ENCODE measurements at regions not wholly inside any gene's neighbourhood (a gene's known extent, or its start where the extent isn't known, plus 50 kb on each side); places are given as distances from the start of the nearest gene placed in this dataset.
"Not testable (repeated sequence)": the region's sequence is repeated elsewhere in the genome, so short reads cannot be mapped to it uniquely, and the experiment has no call there.

DNA sequence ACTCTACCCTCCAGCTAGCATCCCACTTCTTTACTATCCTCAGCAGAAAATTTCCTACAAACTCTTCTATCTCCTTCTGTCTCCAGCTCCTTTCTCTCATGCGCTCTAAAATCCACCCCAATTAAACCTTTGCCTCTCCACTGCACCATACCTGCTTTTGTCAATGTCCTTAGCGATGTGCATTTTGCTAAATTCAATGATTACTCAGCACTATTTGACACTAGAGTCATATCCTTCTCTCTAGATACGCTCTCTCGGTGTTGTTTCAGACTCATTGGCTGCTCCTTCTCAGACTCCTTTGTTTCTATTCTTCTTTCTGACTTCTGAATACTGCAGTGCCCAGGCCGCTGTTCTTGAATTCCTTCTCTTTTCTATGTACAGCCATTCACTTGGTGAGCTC, 144.2 kb downstream of the HLX start:
- DNase-seq (ENCODE audit: insufficient read length, low spot score) (no peak), FAIRE-seq (no peak)

- DNase-seq (ENCODE audit: insufficient read length, low spot score) (no peak), FAIRE-seq (no peak)
These were observed 146.3 kb downstream of the HLX start for GRCh38 chr1:221025501-221025900.

GRCh38 chr1:221025956-221026355, 146.7 kb downstream of the HLX start:
- FAIRE-seq (no peak), DNase-seq (ENCODE audit: insufficient read length, low spot score) (no peak)

DNA sequence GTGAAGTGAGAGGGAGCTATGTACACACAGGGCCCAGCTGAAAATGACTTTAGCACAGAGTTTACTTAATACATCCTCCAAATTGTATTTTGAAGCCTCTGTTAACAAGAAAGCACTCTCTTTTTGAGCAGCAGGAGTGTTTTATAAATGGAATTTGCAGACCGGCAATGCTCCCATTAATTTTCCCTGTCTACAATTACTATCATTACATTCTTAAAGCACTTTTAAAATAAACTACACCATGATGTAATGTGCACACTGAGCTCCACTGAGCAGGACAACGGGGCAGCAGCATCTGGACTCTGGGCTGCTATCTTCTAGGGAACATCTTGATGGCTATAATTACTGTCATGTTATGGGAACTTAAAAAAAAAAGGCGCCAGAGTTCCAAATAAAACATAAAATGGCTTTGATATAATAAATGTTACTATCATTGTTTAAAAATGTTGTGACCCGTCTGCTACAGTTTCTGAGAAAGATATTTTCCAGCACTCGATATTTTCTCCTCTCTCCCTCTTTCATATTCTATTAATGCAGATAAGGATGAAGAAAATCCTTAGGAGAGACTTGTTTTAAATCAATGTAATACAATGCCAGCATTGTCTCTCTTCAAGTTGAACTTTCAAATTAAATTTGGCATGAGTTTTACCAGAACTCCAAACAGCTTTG, 150.9 kb downstream of the HLX start:
- FAIRE-seq (no peak), DNase-seq (ENCODE audit: insufficient read length, low spot score) (no peak)

DNA sequence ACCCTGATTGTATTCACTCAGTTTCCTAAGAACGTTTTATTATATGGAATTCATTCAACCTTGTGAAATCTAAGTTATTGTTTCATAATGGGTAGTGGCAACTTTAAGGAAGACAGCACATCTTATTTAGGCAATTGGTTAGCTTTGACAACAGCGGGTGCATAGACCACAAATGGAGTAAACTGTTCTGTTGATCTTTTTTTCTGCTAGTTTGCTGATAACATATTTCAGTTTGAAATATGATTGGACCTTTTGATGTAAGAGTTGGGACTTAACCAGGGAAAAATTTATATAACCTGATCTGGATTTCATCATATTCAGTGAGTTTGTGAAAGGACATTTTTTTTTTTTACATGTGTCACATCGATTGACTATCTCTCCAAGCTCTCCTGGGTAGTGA, 151.7 kb downstream of the HLX start:
- DNase-seq (ENCODE audit: insufficient read length, low spot score) (no peak), FAIRE-seq (no peak)

- FAIRE-seq (no peak), DNase-seq (ENCODE audit: insufficient read length, low spot score) (no peak)
These were observed 152.4 kb downstream of the HLX start for GRCh38 chr1:221031458-221032203.

- FAIRE-seq (no peak), DNase-seq (ENCODE audit: insufficient read length, low spot score) (no peak)
These were observed 153.0 kb downstream of the HLX start for GRCh38 chr1:221032204-221032585.

DNA sequence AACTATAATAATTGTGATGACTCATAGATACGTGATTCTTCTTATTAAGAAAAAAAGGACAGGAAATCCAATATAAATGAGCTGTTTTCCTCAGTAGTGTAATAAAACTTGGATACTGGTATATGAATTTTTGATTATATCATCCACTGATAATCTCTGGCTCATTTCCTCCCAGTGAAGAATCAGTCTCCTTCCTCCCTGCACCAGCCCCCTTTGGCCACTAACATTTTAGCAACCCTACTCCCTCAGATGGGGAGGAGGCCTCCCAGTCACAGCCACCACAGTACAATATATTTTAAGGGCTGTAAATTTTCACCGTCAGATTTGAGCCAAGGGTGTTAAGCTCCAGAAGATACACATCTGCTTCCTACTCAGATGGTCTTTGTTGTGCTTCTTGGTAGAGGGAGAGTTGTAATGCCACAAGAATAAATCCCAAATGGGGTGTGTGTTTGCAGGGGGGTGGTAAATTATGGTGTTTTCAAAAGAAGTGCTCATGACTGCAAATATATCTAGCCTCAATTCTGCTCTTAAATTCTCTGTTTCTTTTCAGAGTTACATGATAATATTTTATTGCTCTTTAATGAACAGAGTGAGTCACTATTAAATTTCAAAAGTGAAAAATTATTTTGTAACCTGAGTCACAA, 153.5 kb downstream of the HLX start:
- FAIRE-seq, result no peak
- DNase-seq (ENCODE audit: insufficient read length, low spot score), result peak; percentile 18

DNA sequence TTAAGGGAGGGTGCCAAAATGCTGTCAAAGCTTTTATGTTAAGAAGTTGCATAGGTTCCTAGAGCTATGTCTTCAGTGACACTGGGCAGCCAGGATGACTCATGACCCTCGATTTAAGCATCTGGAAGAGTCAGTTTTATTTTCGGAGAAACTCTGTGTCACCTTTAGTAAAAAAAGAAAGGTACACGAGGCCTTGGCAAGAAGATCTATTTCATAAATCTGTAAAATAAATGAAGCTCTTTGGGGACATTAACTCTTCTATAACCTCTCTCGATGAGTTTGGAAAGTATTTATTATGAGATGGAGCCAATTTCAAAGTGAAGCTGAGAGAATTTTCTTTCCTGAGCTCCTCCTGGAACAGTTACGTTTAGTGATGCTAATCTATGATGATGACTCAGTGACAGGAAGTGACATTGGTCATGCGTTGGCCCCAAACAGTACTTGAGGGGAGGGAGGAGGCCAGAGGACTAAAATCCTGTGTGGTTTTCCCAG, 156.5 kb downstream of the HLX start:
- peak; percentile 57 for FAIRE-seq
- DNase-seq (ENCODE audit: insufficient read length, low spot score), result peak; percentile 55

- FAIRE-seq, result no peak
- DNase-seq (ENCODE audit: insufficient read length, low spot score), result no peak
These were observed 160.4 kb downstream of the HLX start for GRCh38 chr1:221039616-221040015.

DNA sequence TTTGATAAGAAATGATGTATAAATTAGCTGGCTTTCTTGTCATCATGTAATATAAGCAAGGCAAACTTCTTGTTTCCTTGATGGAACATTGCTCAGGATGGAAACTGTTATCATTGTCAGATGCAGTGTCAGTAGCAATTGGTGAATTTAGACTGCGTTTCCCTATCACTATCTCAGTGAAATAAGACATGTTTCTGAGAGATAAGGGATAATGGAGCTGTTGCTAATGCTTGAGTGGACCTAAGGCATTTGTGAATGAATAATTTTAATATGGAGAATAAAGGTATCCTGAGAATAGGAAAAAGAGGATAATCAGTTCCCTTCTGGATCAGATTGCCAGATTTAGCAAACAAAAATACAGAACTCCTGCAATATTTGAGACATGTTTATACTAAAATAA, 160.9 kb downstream of the HLX start:
- DNase-seq (ENCODE audit: insufficient read length, low spot score) (no peak), FAIRE-seq (no peak)

GRCh38 chr1:221040691-221041285, 161.5 kb downstream of the HLX start:
- FAIRE-seq (no peak), DNase-seq (ENCODE audit: insufficient read length, low spot score) (no peak)

DNA sequence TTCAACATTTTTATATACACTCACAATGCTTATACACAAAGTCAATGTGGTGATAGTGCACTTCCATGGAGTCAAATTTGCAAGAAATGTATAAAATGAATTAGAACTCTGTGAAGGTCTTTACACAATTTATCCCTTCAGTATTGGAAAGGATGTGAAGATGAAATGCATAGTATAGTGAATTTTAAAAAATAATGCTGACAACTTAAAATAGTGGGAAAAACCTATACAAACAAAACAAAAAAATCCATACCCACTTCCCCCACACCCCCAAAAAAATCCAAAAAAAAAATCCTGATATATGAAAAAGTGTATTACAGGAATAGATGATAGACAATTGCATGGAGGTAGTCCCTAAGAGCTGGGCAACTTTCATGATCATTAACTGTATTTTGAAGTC, 165.3 kb downstream of the HLX start:
- no peak for DNase-seq (ENCODE audit: insufficient read length, low spot score)
- FAIRE-seq, result no peak

DNA sequence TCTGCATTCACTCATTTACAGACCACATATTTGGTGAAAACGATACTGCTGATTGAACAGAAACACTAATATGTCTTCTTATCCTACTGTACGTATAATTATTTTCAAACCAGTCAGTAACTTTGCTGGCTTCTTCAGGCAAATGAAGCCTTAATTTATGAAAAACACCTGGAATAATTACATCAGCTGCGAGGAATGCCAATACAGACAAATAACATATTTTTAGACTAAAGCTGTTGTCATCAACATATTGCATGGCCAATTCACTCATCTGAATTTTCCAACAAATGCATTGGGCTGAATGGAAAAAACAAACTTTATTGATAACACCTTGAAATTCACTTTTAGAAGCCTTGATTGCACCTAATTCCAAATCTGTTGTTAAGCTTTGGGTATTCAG, 165.9 kb downstream of the HLX start:
- DNase-seq (ENCODE audit: insufficient read length, low spot score) (no peak), FAIRE-seq (no peak)

DNA sequence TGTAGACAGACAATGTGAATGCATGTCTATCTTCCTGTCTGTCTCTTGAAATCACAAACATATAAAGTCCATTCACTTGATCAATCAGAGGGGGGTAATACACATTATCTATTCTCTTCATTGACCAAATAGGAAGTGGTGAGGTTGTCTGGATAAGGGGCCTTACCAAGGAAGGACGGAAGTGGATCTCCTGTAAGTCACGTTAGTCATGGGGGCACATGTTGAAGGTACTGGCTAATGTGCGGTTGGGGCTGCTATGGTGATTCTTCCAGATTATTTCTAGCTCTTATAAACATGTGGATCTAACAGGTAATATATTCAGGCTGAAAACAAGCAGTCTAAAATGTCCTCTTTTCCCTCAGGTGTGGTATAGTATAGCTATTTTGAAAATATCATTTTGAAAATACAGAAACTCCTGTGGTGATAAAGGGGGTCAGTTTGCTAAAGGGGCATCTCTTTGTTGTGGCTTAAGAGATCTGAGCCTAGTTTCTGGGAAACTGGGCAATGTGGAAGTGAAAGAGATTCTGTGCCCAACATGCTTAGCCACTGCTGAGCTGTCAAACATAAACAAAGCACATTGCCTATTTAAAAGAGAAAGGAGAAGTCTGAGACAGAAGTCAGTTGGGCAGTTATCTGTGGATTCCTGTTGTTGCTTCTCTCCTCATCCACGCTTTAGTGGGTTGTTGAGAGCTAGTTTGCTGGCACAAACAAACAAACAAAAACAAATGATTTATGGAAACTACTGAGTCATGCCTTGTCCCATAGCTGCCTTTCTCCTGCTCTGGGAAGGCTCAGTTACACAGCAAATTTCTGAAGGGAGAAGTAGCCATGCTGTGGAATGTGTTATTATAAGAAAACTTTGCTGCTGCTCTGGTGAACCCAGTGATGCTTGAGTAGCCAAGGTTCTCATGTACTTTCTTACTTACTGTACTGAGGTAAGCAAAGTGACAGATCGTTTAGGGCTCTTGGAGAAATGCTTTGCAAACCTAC, 166.9 kb downstream of the HLX start:
- no peak for DNase-seq (ENCODE audit: insufficient read length, low spot score)
- no peak for FAIRE-seq

- FAIRE-seq, result not testable (repeated sequence)
These were observed 172.1 kb downstream of the HLX start for GRCh38 chr1:221051391-221051790.

GRCh38 chr1:221053889-221054288, 174.6 kb downstream of the HLX start:
- no peak for FAIRE-seq
- DNase-seq (ENCODE audit: insufficient read length, low spot score), result no peak

More at GRCh38 chr1:221051391-221051790, 172.1 kb downstream of the HLX start:
- DNase-seq (ENCODE audit: insufficient read length, low spot score), result not testable (repeated sequence)

GRCh38 chr1:221059506-221059905, 180.3 kb downstream of the HLX start:
- DNase-seq (ENCODE audit: insufficient read length, low spot score) (no peak), FAIRE-seq (no peak)

- no peak for DNase-seq (ENCODE audit: insufficient read length, low spot score)
- FAIRE-seq, result no peak
These were observed 184.4 kb downstream of the HLX start for GRCh38 chr1:221063651-221064050.

DNA sequence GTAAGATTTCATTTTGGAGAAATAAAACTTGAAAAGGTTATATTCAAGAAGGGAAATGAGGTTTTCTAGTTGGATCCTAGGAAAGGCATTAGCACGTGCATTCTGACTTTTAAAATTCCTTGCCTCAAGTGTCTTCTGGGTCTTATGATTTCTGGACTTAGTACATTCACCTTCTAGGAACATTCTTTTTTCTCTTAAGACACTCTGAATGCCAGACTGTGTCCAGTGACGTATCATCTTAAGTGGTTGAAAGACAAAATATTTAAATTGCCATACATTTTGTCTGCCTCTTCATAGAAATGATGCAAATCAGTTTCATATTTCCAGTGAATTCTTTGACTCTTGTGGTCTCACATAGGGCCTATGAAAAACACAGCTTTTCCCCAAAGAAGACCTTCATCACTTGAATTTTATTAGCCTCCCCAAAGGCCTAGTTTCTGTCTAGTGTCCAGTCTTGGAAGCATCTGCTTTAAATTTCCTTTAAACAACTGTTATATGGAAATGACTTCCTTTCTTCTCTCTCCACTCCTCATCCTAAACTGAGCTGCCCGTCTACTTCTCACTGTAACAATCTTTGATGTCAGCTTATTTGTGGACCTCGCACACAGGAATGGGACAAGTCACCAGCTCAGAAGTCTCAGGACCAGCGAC, 187.2 kb downstream of the HLX start:
- no peak for FAIRE-seq
- no peak for DNase-seq (ENCODE audit: insufficient read length, low spot score)

All from HTR-8/SVneo (cell line).